PFSK-1 (cell line): ENCODE measurements at regions not wholly inside any gene's neighbourhood (a gene's known extent, or its start where the extent isn't known, plus 50 kb on each side); places are given as distances from the start of the nearest gene placed in this dataset.

Experiments
- FOXP2 ChIP-seq: optimal IDR thresholded peaks from 2 replicates; pipeline ENCODE3; 2011; ENCODE audit warnings: borderline replicate concordance, control low read depth, inconsistent platforms; ENCODE audit not compliant: insufficient read depth; ENCODE audit errors: extremely low read length, extremely low read depth
- POLR2AphosphoS5 ChIP-seq: IDR thresholded peaks from 2 replicates; pipeline ENCODE4 v1.6.1; 2012; ENCODE audit warnings: low read depth, mild to moderate bottlenecking, control low read depth, low read length, moderate library complexity
- SIN3A ChIP-seq: IDR thresholded peaks from 2 replicates; pipeline ENCODE4 v1.6.1; 2012; ENCODE audit warnings: mild to moderate bottlenecking, low read length, moderate library complexity, borderline replicate concordance; ENCODE audit not compliant: insufficient read depth
- TAF1 ChIP-seq: IDR thresholded peaks from 2 replicates; pipeline ENCODE4 v1.6.1; 2012; ENCODE audit warnings: low read length, control low read depth, borderline replicate concordance; ENCODE audit not compliant: insufficient read depth
- TF ChIP-seq, protein P1 (sequence below), 2 experiments: IDR thresholded peaks; 2 replicates each; pipeline versions ENCODE4 v1.6.1 to v1.8.0; 2011 to 2012; ENCODE audit warnings: low read depth in 2 of 2, low read length in 2 of 2, control low read depth in 1 of 2, inconsistent platforms in 1 of 2, mild to moderate bottlenecking in 1 of 2, moderate library complexity in 1 of 2; ENCODE audit not compliant: insufficient read depth in 1 of 2

DNA sequence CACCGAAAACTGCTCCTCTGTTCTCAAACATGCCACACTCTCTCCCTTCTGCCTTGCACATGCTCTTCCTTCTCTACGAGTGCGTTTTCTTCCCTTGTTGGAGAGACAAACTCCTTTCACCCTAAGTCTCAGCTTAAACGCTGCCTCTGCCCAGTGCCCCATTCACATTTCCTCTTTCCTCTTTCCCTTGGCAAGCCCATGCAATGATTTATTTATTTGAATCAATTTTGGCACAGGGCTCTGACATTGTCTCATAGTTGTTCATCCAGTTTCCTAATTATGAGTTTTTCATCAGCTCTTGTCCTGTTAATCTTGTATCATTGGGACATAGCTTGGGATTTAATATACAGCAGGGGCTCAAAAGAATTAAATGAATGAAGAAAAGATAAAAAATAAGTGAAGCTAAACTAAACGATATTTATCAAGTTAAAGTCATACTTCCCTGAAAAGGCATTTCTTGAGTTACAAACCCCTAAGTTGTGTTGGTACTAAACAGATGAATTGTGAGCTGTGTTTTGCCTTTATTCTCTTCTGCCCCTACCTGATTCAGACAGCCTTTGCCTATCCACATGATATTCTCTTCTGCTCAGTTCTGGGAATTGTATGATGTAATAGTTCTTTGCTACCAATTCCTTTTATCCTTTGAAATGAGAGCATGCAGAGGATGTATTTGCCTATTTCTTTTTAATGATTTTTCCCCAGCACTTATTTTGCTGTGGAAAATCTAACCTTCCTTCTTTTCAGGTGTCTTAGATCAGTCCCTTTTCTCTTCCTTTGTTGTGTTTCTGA lies 704.4 kb downstream of the UTRN start:
- TF ChIP-seq POLR2AphosphoS5 (no peak), TAF1 (no peak), SIN3A (no peak), FOXP2 (no peak)
- TF ChIP-seq, protein P1, sequence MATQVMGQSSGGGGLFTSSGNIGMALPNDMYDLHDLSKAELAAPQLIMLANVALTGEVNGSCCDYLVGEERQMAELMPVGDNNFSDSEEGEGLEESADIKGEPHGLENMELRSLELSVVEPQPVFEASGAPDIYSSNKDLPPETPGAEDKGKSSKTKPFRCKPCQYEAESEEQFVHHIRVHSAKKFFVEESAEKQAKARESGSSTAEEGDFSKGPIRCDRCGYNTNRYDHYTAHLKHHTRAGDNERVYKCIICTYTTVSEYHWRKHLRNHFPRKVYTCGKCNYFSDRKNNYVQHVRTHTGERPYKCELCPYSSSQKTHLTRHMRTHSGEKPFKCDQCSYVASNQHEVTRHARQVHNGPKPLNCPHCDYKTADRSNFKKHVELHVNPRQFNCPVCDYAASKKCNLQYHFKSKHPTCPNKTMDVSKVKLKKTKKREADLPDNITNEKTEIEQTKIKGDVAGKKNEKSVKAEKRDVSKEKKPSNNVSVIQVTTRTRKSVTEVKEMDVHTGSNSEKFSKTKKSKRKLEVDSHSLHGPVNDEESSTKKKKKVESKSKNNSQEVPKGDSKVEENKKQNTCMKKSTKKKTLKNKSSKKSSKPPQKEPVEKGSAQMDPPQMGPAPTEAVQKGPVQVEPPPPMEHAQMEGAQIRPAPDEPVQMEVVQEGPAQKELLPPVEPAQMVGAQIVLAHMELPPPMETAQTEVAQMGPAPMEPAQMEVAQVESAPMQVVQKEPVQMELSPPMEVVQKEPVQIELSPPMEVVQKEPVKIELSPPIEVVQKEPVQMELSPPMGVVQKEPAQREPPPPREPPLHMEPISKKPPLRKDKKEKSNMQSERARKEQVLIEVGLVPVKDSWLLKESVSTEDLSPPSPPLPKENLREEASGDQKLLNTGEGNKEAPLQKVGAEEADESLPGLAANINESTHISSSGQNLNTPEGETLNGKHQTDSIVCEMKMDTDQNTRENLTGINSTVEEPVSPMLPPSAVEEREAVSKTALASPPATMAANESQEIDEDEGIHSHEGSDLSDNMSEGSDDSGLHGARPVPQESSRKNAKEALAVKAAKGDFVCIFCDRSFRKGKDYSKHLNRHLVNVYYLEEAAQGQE (IDR thresholded peaks at IDR 0.05; ENCODE audit: insufficient read depth in 1 of 2, low read depth in 2 of 2, low read length in 2 of 2) = no peak

GRCh38 chr6:144990784-144991183 lies 705.6 kb downstream of the UTRN start:
- TF ChIP-seq, protein P1 (IDR thresholded peaks at IDR 0.05; ENCODE audit: insufficient read depth in 1 of 2, low read depth in 2 of 2, low read length in 2 of 2) = no peak
- TF ChIP-seq POLR2AphosphoS5 (no peak), SIN3A (no peak), FOXP2 (no peak), TAF1 (no peak)

- TF ChIP-seq SIN3A (no peak), FOXP2 (no peak), TAF1 (no peak), POLR2AphosphoS5 (no peak)
- TF ChIP-seq, protein P1 (IDR thresholded peaks at IDR 0.05; ENCODE audit: insufficient read depth in 1 of 2, low read depth in 2 of 2, low read length in 2 of 2) = no peak
Measured at GRCh38 chr6:144993870-144994269, 708.7 kb downstream of the UTRN start.

DNA sequence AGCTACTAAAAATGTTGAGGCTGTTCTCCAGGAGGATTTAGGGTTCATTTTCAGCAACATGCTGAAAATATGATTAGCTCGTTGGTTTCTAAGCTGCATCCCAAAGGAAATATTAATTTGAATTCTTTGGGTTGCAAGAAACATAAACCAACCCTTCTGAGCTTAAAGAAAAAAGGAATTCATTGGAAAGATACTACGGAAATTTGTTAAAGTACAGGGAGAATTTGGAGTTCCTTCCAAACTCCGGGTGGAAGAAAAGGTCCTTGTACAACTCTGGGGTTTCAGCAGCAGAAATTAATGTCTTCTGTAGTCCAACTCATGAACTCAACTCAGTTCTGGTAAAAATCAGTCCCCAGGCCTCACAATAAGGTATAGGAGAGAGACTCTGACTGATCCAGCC lies 712.9 kb downstream of the UTRN start:
- no peak for TF ChIP-seq TAF1
- TF ChIP-seq, protein P1 (IDR thresholded peaks at IDR 0.05; ENCODE audit: insufficient read depth in 1 of 2, low read depth in 2 of 2, low read length in 2 of 2) = no peak
- no peak for TF ChIP-seq FOXP2
- no peak for TF ChIP-seq POLR2AphosphoS5
- no peak for TF ChIP-seq SIN3A

DNA sequence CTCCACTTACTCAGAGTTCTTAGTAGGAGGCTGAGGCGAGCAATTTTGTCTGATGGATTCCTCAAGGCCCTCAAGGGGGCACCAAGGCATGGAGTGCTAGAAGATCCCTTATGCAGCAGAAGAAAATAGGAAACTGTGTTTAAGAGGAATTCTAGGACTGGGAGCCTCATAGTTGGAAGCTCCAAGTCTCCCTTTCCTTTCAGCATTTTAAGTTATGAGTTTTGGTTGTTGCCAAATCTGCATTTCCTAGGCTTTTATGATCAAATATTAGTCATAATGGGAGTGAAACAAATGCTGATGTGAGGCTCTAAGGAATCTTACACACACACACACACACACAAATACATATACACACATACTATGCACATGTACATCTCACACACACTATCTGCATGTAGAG lies 714.0 kb downstream of the UTRN start:
- no peak for TF ChIP-seq FOXP2
- no peak for TF ChIP-seq TAF1
- TF ChIP-seq SIN3A = no peak
- TF ChIP-seq POLR2AphosphoS5 = no peak
- TF ChIP-seq, protein P1 (IDR thresholded peaks at IDR 0.05; ENCODE audit: insufficient read depth in 1 of 2, low read depth in 2 of 2, low read length in 2 of 2) = no peak
